GM19193 (cell line): ENCODE measurements at regions not wholly inside any gene's neighbourhood (a gene's known extent, or its start where the extent isn't known, plus 50 kb on each side); places are given as distances from the start of the nearest gene placed in this dataset.

Source experiments
- POLR2A ChIP-seq: IDR thresholded peaks from 4 replicates; pipeline ENCODE4 v1.6.1; 2011; ENCODE audit not compliant: insufficient read depth, insufficient read length; ENCODE audit errors: extremely low read depth

DNA sequence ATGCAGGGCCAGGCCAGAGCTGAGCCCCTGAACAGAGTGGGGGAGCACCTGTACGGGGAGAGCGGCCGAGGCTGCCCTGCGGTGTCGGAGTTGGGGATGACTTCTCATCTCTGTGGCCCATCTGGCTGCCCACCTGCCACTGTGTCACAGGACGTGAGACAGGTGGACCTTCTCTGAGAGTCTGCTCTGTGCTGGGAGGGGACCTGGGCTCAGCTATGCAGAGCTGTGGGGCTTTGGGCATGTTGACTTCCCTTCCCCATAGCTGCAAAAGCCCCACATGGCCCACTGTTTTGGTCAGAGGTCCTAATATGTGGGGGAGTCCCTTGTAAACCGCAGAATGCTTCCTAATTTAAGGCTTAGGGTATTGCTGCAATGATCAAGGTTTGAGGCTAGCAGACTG lies 68.0 kb upstream of the TRPM1 start:
- TF ChIP-seq POLR2A: no peak

DNA sequence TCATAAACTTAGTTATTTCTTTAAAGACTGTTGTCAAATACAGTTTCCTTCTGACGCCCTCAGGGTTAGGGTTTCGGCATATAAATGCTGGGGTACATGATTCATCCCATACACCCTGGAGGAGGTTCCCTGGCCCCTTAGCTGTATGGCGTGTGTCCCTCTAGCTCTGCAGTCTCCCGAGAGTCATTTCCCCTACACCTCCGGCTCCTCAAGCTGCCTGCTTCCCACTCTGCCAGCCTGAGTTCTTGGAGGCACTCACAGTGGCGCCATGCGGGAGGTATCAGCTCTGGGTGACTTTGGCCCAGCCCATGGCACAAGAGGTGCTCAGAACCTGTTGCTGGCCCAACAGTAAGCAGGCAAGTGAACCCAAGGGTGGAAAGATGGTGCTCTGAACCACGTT lies 70.2 kb upstream of the TRPM1 start:
- TF ChIP-seq POLR2A: no peak

DNA sequence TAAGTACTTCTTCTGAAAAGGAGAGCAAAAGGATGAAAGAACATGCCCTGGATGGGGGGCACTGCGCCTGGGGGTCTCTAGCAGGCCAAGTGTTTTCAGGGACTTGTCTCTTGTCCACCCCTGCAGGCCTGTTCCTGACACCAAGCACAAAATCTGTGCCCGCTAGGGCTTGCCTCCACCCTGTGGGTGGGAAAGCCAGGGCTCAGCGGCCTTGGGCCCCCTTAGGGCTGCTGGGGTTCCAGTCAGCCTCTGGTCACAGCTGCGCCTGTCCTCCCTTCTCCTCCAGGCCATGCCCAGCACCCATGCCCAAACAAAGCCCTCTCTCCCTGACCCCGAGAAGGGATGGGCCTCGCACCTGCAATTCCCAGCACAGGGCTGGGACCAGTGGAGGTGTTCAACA lies 71.1 kb upstream of the TRPM1 start:
- TF ChIP-seq POLR2A: no peak

DNA sequence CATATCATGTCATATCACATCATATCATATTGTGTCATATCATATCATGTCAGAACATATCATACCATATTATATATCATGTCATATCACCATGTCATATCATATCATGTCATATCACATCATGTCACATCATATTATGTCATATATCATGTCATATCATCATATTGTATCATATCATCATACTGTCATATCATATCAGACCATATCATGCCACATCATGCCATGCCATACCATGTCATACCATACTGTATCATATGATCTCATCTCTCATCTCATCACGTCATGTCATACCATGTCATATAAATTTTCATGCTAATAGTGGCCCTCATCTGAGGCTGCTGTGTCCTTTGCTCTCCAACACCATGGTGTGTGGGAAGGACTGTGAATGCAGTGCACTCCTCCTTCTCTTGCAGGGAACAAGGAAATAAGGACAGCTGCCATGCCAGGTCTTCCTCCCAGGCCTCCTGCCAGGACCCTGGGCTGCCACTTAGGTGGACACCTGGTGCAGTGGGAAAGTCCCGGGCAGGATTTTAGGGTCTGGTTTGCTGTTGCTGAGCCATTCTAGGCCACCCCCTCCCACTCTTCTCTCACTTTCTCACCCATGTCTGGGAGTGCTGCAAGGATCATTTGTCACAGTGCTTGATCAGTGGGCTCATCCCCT lies 72.4 kb upstream of the TRPM1 start:
- TF ChIP-seq POLR2A: no peak

- no peak for TF ChIP-seq POLR2A
Measured at GRCh38 chr15:31175484-31175883, 74.0 kb upstream of the TRPM1 start.

DNA sequence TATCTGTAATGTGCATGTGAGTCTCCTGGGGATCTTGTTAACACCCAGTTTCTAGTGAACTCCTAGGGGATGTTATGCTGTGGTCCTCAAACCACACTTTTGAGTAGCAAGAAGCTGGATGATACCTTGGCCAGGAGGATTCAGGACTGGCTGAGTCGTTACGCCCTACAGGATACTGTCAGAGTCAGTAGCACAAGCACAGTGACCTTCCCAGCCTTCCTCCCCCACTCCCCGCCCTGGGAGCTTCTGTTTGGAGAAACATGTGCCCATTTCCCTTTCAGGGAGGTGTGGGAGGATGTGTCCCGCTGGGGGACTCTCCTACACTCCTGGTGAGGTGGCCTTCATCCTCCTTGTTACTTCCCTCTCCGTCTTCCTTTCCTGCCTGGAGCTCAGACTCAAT lies 76.4 kb upstream of the TRPM1 start:
- TF ChIP-seq POLR2A: no peak

GRCh38 chr15:31178705-31179104 lies 77.2 kb upstream of the TRPM1 start:
- TF ChIP-seq POLR2A: no peak

DNA sequence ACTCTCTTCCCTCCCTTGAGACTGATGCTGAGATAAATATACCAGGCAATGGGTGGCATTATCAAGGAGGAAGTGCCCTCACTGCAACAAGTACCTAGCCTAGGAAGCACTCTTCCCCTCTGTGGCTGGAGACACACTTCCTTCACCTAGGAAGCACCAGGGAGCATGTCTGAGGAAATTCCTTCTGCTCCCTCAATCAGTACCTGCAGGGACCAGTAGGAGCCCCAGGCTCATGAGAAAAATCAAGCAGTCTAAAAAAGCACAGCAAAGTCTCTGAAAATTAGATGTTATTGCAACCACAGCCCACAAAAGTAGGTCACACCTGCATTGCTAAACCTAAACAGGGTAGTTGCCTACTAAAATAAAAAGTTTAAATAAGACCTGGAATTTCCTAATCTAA lies 78.2 kb upstream of the TRPM1 start:
- no peak for TF ChIP-seq POLR2A

- no peak for TF ChIP-seq POLR2A
Measured at GRCh38 chr15:31193291-31193690, 91.8 kb upstream of the TRPM1 start.

DNA sequence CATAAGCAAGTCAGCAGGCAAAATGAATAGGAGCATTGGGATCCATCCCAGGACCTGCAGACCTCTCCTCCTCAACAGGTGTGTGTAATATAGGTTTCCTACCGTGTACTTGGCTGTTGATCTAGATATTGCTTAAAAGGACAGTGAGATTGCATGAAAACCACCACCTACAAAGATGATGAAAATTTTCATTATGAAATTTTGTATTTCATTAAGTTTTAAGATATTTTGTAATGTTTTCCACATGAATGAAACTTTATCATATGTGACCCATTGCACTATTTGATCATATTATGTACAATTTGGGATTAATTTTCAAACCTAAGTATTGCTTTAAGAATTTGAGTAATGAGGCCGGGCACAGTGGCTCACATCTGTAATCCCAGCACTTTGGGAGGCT lies 94.3 kb upstream of the TRPM1 start:
- TF ChIP-seq POLR2A: no peak

DNA sequence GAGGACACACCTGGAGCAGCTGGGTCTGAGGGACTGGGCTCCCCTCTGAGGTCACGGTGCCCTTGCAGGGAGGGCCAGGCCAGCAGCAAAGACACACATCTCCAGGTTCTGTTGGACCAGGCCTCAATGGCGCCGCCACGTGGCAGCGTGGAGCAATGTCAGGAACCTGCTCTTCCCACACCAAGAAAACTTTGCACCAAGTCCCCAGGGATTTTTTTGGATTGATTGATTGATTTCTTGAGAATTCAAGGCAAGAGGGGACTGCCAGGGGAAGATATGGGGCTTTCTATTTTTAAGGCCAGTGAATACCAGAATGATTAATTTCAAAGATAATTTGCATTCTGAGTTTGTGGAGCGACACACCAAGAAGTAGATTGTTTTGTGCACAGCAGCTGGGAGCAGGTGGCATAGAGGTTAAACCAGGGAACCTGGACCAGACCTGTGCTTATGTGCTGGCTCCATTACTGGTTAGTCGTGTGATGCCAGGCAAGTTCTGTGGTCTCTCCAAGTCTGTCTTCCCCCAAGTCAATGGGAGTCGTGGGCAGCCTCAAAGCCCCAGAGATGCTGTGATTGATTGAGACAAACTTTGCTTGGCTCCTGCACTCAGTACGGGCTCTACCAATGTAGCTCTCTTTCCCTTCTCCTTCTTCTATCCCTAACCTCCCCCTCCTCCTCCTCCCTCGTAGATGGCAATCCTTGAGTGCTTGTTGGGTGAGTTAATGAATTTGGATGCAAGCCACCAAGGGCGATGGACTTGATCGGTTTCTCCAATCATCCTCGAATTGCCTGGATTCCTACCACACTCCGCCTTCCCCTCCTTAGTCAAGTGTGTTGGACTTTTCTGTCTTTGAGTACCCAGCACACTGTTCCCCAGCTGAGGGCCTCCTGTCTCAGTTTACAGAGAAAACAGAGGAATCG lies 96.2 kb upstream of the TRPM1 start:
- TF ChIP-seq POLR2A: no peak

DNA sequence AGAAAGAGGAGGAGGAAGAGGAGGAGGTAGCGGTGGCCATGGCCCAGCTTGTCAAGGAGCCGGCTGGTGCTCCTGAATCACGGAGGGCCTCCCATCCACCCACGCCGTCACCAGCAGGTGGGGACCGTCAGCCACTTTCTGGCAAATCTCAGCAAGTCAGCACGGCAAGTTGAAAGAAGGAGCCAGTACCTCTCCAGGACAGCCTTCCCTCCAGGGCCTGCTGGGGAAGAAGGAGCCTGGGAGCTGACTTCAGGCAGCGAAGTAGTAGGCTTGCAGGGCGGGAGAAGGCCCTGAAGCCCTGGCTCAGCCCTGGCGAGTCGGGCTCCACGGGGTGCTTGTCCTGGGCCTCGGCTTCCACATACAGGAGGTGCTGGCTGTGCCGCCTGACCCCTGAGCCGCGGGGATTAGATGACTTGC lies 99.2 kb upstream of the TRPM1 start:
- TF ChIP-seq POLR2A: no peak

- no peak for TF ChIP-seq POLR2A
Measured at GRCh38 chr15:31202953-31203352, 101.4 kb upstream of the TRPM1 start.

GRCh38 chr15:31203999-31204398 lies 102.5 kb upstream of the TRPM1 start:
- no peak for TF ChIP-seq POLR2A

DNA sequence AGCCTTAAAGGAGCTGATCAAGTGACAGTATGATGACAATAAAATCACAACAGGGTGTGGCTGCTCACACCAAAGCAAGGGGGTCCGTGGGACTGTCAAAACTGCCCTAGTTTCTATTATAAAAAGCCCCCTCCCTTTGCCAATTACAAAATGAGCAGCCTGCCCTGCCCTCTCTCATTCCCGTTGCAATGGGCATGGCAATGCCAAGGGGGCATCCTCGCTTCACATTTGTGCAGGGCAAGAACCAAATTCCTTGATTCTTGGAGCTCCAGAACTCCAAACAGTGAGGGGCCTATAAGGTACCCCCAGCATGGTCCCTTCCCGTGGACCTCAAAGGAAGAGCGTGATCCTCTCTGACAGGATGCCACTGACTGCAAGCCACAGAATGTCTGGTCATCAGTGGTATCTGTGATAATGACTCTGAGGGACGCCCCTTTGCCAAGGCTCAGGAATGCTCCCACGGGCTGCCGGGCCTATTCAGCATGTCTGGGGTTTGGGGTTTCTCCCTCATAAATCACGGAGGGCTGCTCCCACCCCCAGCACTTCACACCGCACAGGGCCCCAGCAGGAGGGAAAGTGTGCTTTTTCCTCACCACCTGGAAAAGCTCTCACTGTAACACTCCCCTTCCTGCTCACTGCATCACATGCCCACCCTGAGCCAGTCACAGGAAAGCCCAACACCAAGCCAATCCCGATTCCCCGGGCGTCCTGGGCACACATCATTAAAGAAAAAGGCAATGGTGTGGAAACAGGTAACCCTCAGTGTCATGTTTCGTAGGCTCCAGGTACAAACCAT lies 105.1 kb upstream of the TRPM1 start:
- TF ChIP-seq POLR2A: no peak
